Fibroblast of lung (primary cell): ENCODE measurements at regions not wholly inside any gene's neighbourhood (a gene's known extent, or its start where the extent isn't known, plus 50 kb on each side); places are given as distances from the start of the nearest gene placed in this dataset.

ENCODE experiments used
- DNase-seq, 2 donors: peaks; one replicate each; pipeline versions ENCODE4 v3.0.0 to v3.0.0-alpha.2; 2010; ENCODE audit warnings: low read depth in 2 of 2
- H2AFZ ChIP-seq: 2 replicates; pipeline ENCODE4 v1.5.1; 2012; ENCODE audit warnings: low read length, control low read depth, inconsistent platforms
- H3K27ac ChIP-seq: 2 replicates; pipeline ENCODE4 v1.5.1; 2011; ENCODE audit warnings: low read length, control low read depth; ENCODE audit not compliant: insufficient read depth
- H3K27me3 ChIP-seq: 2 replicates; pipeline ENCODE4 v1.5.1; 2011; ENCODE audit warnings: mild to moderate bottlenecking, low read length; ENCODE audit not compliant: control insufficient read depth, insufficient read depth
- H3K36me3 ChIP-seq: 2 replicates; pipeline ENCODE4 v1.5.1; 2011; ENCODE audit warnings: low read length; ENCODE audit not compliant: control insufficient read depth, insufficient read depth
- H3K4me1 ChIP-seq: 2 replicates; pipeline ENCODE4 v1.5.1; 2011; ENCODE audit warnings: low read length; ENCODE audit not compliant: control insufficient read depth, insufficient read depth; ENCODE audit errors: extremely low read depth
- H3K4me2 ChIP-seq: 2 replicates; pipeline ENCODE4 v1.5.1; 2011; ENCODE audit warnings: low read length, control low read depth; ENCODE audit not compliant: insufficient read depth; ENCODE audit errors: extremely low read depth
- H3K4me3 ChIP-seq, 4 experiments: fragments of 200-600 bp in 1 of 4; sonication (generic) in 1 of 4; replicated peaks in 1 of 4; 2 replicates each; pipeline ENCODE4 v1.5.1; 2011 to 2016; ENCODE audit warnings: low read length in 4 of 4, low read depth in 3 of 4, mild to moderate bottlenecking in 3 of 4, control low read depth in 2 of 4, inconsistent platforms in 1 of 4, mixed read lengths in 1 of 4; ENCODE audit not compliant: insufficient read depth in 1 of 4; ENCODE audit errors: control extremely low read depth in 1 of 4
- H3K79me2 ChIP-seq: 2 replicates; pipeline ENCODE4 v1.5.1; 2012; ENCODE audit warnings: mild to moderate bottlenecking, low read length, inconsistent platforms; ENCODE audit not compliant: control insufficient read depth, insufficient read depth
- H3K9ac ChIP-seq: 2 replicates; pipeline ENCODE4 v1.5.1; 2011; ENCODE audit warnings: mild to moderate bottlenecking, low read length, control low read depth; ENCODE audit not compliant: insufficient read depth
- H3K9me3 ChIP-seq: 2 replicates; pipeline ENCODE4 v1.5.1; 2012; ENCODE audit warnings: low read depth, low read length; ENCODE audit not compliant: control insufficient read depth, insufficient read depth
- H4K20me1 ChIP-seq: 2 replicates; pipeline ENCODE4 v1.5.1; 2011; ENCODE audit warnings: low read length; ENCODE audit not compliant: control insufficient read depth, insufficient read depth; ENCODE audit errors: extremely low read depth
- EZH2 ChIP-seq: IDR thresholded peaks from 2 replicates; pipeline ENCODE4 v1.5.1; 2012; ENCODE audit warnings: low read length, control low read depth, mild to moderate bottlenecking; ENCODE audit errors: missing control alignments
- TF ChIP-seq, protein P1 (sequence below), 2 donors: IDR thresholded peaks in 1 of 2; conservative IDR thresholded peaks in 1 of 2; 1 replicate in 1 of 2; 2 replicates in 1 of 2; pipeline ENCODE4 v1.5.1; 2011 to 2012; ENCODE audit warnings: low read length in 2 of 2, control low read depth in 1 of 2, inconsistent platforms in 1 of 2, low read depth in 1 of 2, mild to moderate bottlenecking in 1 of 2

DNA sequence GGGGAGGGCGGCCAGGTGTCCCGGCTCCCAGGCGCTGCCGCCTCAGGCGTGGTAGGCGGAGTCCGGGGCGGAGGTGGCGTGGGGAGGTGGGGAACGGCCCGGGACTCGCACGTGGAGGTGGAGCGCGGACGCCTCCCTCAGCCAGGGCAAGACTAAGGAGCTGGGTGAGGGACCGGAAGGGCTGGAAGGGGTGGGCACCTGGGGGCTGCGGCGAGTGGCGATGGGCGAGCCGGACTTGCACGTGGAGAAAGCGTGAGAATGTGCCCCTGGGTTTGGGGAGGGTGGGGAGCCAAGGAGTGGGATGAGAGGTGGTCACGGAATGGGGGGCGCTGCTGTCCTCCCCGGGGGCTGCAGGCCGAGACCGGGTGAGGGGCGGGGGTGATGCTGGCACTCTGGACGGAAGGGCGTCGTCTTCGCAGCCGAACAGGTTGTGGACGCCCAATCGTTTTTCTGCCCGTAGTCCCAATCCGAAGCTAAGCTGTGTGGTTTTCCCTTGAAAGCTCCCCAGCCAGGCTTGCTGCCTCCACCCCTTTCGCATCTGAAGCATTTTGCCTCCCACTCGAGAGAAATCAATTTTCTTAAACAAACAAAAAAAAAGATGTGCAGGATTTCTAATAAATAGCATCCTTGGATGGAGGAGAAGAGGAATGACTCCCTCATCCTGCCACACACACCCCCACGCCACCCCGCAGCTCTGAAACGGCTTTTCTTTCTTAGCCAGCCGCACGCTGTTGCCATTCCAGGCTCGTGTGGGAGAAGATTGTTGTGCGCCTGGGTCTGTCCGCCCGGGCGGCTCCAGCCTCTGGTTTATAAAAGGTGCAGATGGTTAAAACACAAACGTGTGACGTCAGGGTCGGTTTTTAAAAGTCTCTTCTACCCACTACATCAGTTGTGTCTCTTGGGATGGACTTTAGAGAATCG is 62.5 kb upstream of the ANKRD28 start:
- peak overlapping the region; percentile 63 for H3K27ac ChIP-seq
- peaks cover 8% of the 10 kb centered on the region for H3K79me2 ChIP-seq
- peak overlapping the region; percentile 56 for H3K9ac ChIP-seq
- no peaks in the 10 kb centered on the region for H3K36me3 ChIP-seq
- H3K9me3 ChIP-seq: no peaks in the 10 kb centered on the region
- peak overlapping the region; percentile 80 for H3K4me2 ChIP-seq
- peak; percentile 44 to 53 for DNase-seq
- H3K27me3 ChIP-seq: no peaks in the 10 kb centered on the region
- H3K4me3 ChIP-seq: peak overlapping the region; percentile 39 to 82 (median 80)
- H4K20me1 ChIP-seq: no peaks in the 10 kb centered on the region
- peak overlapping the region; percentile 92 for H2AFZ ChIP-seq
- TF ChIP-seq EZH2: no peak
- TF ChIP-seq, protein P1, sequence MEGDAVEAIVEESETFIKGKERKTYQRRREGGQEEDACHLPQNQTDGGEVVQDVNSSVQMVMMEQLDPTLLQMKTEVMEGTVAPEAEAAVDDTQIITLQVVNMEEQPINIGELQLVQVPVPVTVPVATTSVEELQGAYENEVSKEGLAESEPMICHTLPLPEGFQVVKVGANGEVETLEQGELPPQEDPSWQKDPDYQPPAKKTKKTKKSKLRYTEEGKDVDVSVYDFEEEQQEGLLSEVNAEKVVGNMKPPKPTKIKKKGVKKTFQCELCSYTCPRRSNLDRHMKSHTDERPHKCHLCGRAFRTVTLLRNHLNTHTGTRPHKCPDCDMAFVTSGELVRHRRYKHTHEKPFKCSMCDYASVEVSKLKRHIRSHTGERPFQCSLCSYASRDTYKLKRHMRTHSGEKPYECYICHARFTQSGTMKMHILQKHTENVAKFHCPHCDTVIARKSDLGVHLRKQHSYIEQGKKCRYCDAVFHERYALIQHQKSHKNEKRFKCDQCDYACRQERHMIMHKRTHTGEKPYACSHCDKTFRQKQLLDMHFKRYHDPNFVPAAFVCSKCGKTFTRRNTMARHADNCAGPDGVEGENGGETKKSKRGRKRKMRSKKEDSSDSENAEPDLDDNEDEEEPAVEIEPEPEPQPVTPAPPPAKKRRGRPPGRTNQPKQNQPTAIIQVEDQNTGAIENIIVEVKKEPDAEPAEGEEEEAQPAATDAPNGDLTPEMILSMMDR (conservative IDR thresholded peaks at IDR 0.05 in 1 of 2, IDR thresholded peaks at IDR 0.05 in 1 of 2; ENCODE audit: low read depth in 1 of 2, low read length in 2 of 2): no peak
- peaks cover 3% of the 10 kb centered on the region for H3K4me1 ChIP-seq

DNA sequence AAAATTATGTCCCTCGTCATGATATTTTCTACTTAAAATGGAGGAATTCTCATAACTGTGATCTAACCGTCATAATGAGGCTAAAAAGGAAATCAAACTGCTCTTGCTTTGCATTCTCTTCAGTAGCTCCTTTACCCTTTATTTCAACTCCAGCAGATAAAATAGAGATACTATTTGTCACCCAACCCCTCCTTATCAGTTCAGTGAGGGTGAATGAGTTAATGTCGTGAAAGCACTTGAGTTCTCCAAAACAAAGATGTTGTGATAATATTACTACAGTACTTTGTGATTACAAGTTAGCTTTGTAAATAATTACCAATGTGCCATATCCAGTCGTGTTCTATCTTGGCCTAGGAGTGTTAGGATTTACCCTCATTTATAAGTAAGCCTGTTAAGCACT is 63.4 kb upstream of the ANKRD28 start:
- Histone ChIP-seq H3K27me3 (no peaks in the 10 kb centered on the region), H4K20me1 (no peaks in the 10 kb centered on the region), H3K36me3 (no peaks in the 10 kb centered on the region), H3K4me3 (peak overlapping the region in 2 of 4 experiments; percentile 78 to 82), H3K4me2 (peak overlapping the region; percentile 72), H3K27ac (no peak overlapping the region), H3K79me2 (peaks cover 3% of the 10 kb centered on the region), H3K9me3 (no peaks in the 10 kb centered on the region), H2AFZ (peak overlapping the region; percentile 8), H3K9ac (no peak overlapping the region), H3K4me1 (peaks cover 3% of the 10 kb centered on the region)
- no peak for TF ChIP-seq EZH2
- TF ChIP-seq, protein P1 (conservative IDR thresholded peaks at IDR 0.05 in 1 of 2, IDR thresholded peaks at IDR 0.05 in 1 of 2; ENCODE audit: low read depth in 1 of 2, low read length in 2 of 2): no peak
- DNase-seq: no peak

DNA sequence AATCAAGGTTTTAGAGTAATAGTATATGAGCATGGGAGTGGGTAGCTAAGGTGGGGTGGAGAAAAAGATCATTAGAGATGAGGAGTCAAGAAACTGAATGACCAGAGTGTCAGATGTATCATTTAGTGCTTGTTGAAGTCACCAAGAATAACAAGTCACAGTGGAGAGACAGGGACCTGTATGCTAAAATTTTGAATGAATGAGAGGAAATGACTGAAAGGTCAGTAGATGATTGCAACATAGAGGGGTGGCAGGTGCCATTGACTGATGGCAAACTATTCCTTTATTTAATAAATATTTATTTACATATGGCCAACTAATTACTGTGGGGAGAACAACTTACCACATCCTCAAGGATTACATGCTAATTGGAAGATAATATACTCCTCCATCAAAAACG is 75.0 kb upstream of the ANKRD28 start:
- Histone ChIP-seq H3K4me3 (no peak overlapping the region), H3K9ac (no peak overlapping the region), H2AFZ (no peak overlapping the region), H3K27ac (no peak overlapping the region), H3K4me2 (no peak overlapping the region), H3K79me2 (no peaks in the 10 kb centered on the region), H4K20me1 (no peaks in the 10 kb centered on the region), H3K36me3 (no peaks in the 10 kb centered on the region), H3K27me3 (no peaks in the 10 kb centered on the region), H3K4me1 (peaks cover 4% of the 10 kb centered on the region), H3K9me3 (no peaks in the 10 kb centered on the region)
- DNase-seq: no peak
- TF ChIP-seq, protein P1 (conservative IDR thresholded peaks at IDR 0.05 in 1 of 2, IDR thresholded peaks at IDR 0.05 in 1 of 2; ENCODE audit: low read depth in 1 of 2, low read length in 2 of 2): no peak
- TF ChIP-seq EZH2: no peak
